GM18951 (cell line): ENCODE measurements at regions not wholly inside any gene's neighbourhood (a gene's known extent, or its start where the extent isn't known, plus 50 kb on each side); places are given as distances from the start of the nearest gene placed in this dataset.
"Not testable (repeated sequence)": the region's sequence is repeated elsewhere in the genome, so short reads cannot be mapped to it uniquely, and the experiment has no call there.

Experiments used
- POLR2A ChIP-seq: IDR thresholded peaks from 4 replicates; pipeline ENCODE4 v1.6.1; 2011; ENCODE audit warnings: mild to moderate bottlenecking; ENCODE audit not compliant: insufficient read length, insufficient read depth; ENCODE audit errors: extremely low read depth
- in situ Hi-C: fragments of 300-500 bp; cut with MboI; formaldehyde crosslinking; loops from one replicate; pipeline ENCODE4 v1.12.0; 2022; ENCODE audit warnings: low sequenced_read_pairs, mixed read lengths, inconsistent platforms; ENCODE audit not compliant: unreplicated experiment

- in situ Hi-C loops = no loop called here
- TF ChIP-seq POLR2A = no peak
Measured at GRCh38 chr6:7008451-7008988, 99.2 kb upstream of the RREB1 start.

- in situ Hi-C loops = no loop called here
- no peak for TF ChIP-seq POLR2A
Measured at GRCh38 chr6:7016226-7016625, 91.5 kb upstream of the RREB1 start.

GRCh38 chr6:7021301-7021700 lies 86.5 kb upstream of the RREB1 start:
- TF ChIP-seq POLR2A = no peak

GRCh38 chr6:7025861-7026260 lies 81.9 kb upstream of the RREB1 start:
- in situ Hi-C loops = no loop called here
- TF ChIP-seq POLR2A = no peak

More at GRCh38 chr6:7021301-7021700, 86.5 kb upstream of the RREB1 start:
- in situ Hi-C loops = no loop called here

GRCh38 chr6:7028963-7029362 lies 78.8 kb upstream of the RREB1 start:
- in situ Hi-C loops = not testable (repeated sequence)

GRCh38 chr6:7030968-7031367 lies 76.8 kb upstream of the RREB1 start:
- in situ Hi-C loops = not testable (repeated sequence)

GRCh38 chr6:7033202-7033601 lies 74.6 kb upstream of the RREB1 start:
- in situ Hi-C loops = no loop called here
- TF ChIP-seq POLR2A = no peak

GRCh38 chr6:7034055-7034454 lies 73.7 kb upstream of the RREB1 start:
- in situ Hi-C loops = no loop called here

GRCh38 chr6:7035837-7036249 lies 71.9 kb upstream of the RREB1 start:
- in situ Hi-C loops = no loop called here
- TF ChIP-seq POLR2A = no peak

More at GRCh38 chr6:7034055-7034454, 73.7 kb upstream of the RREB1 start:
- no peak for TF ChIP-seq POLR2A

- in situ Hi-C loops = no loop called here
- no peak for TF ChIP-seq POLR2A
Measured at GRCh38 chr6:7041511-7042026, 66.2 kb upstream of the RREB1 start.

GRCh38 chr6:7042056-7042653 lies 65.6 kb upstream of the RREB1 start:
- TF ChIP-seq POLR2A = no peak

GRCh38 chr6:7042654-7043545 lies 64.9 kb upstream of the RREB1 start:
- TF ChIP-seq POLR2A = no peak
- in situ Hi-C loops = no loop called here

More at GRCh38 chr6:7042056-7042653, 65.6 kb upstream of the RREB1 start:
- in situ Hi-C loops = no loop called here

GRCh38 chr6:7045331-7045730 lies 62.4 kb upstream of the RREB1 start:
- in situ Hi-C loops = no loop called here
- no peak for TF ChIP-seq POLR2A

- in situ Hi-C loops = no loop called here
- no peak for TF ChIP-seq POLR2A
Measured at GRCh38 chr6:7045746-7046145, 62.0 kb upstream of the RREB1 start.
